Lower lobe of right lung (tissue), 2 donors: ENCODE measurements at regions not wholly inside any gene's neighbourhood (a gene's known extent, or its start where the extent isn't known, plus 50 kb on each side); places are given as distances from the start of the nearest gene placed in this dataset.
"Not testable (repeated sequence)": the region's sequence is repeated elsewhere in the genome, so short reads cannot be mapped to it uniquely, and the experiment has no call there.

Source experiments
- ATAC-seq, 2 donors: fragments of 200-7000 bp; cut with Tn5 transposase; one replicate each; pipeline ENCODE4 v1.9.1; 2020 to 2022; ENCODE audit warnings: mild to moderate bottlenecking in 2 of 2, moderate library complexity in 2 of 2
- DNase-seq: peaks from one replicate; pipeline ENCODE4 v3.0.0-alpha.2; 2020
- H3K27ac ChIP-seq: fragments of 200-600 bp; one replicate; pipeline ENCODE4 v1.8.0; 2022
- H3K27me3 ChIP-seq: fragments of 200-600 bp; one replicate; pipeline ENCODE4 v1.8.0; 2022; ENCODE audit warnings: low read depth
- H3K36me3 ChIP-seq: fragments of 200-600 bp; one replicate; pipeline ENCODE4 v1.8.0; 2022; ENCODE audit warnings: mild to moderate bottlenecking
- H3K4me1 ChIP-seq: fragments of 200-600 bp; one replicate; pipeline ENCODE4 v1.8.0; 2022
- H3K4me3 ChIP-seq: fragments of 200-600 bp; one replicate; pipeline ENCODE4 v1.8.0; 2022; ENCODE audit warnings: mild to moderate bottlenecking
- H3K9me3 ChIP-seq: fragments of 200-600 bp; one replicate; pipeline ENCODE4 v1.8.0; 2022
- CTCF ChIP-seq: fragments of 200-600 bp; IDR thresholded peaks from one replicate; pipeline ENCODE4 v1.8.0; 2022; ENCODE audit warnings: antibody characterized with exemption, mild to moderate bottlenecking
- intact Hi-C: fragments of 100-400 bp; cut with DNase I; formaldehyde crosslinking; loops from one replicate; pipeline ENCODE4 v1.11.0; 2022
- donor health status: DM: no; HTN: yes; CAD: no; lungs with severe emphysema.

GRCh38 chr4:3945511-3946290 is 179.5 kb downstream of the ADRA2C start:
- intact Hi-C loops: no loop called here
- Histone ChIP-seq H3K4me3 (no peak overlapping the region), H3K27me3 (no peaks in the 10 kb centered on the region), H3K27ac (no peak overlapping the region), H3K36me3 (no peaks in the 10 kb centered on the region), H3K4me1 (no peaks in the 10 kb centered on the region), H3K9me3 (no peaks in the 10 kb centered on the region)
- DNase-seq (no peak), ATAC-seq (no peak)
- TF ChIP-seq CTCF: no peak

- H3K9me3 ChIP-seq, ATAC-seq, H3K27me3 ChIP-seq, H3K4me3 ChIP-seq, H3K4me1 ChIP-seq, H3K27ac ChIP-seq, DNase-seq, H3K36me3 ChIP-seq, intact Hi-C loops: not testable (repeated sequence)
Measured at GRCh38 chr4:3946553-3946952, 180.4 kb downstream of the ADRA2C start.

GRCh38 chr4:3947761-3948160 is 181.6 kb downstream of the ADRA2C start:
- H3K4me1 ChIP-seq, intact Hi-C loops, DNase-seq, H3K27me3 ChIP-seq, H3K27ac ChIP-seq, H3K9me3 ChIP-seq, H3K36me3 ChIP-seq, ATAC-seq, H3K4me3 ChIP-seq: not testable (repeated sequence)

GRCh38 chr4:3948210-3948609 is 182.0 kb downstream of the ADRA2C start:
- intact Hi-C loops: not testable (repeated sequence)

GRCh38 chr4:3949916-3950315 is 183.7 kb downstream of the ADRA2C start:
- peak; percentile 70 for DNase-seq
- H3K27me3 ChIP-seq, H3K36me3 ChIP-seq, H3K9me3 ChIP-seq, ATAC-seq, intact Hi-C loops, H3K4me1 ChIP-seq, H3K4me3 ChIP-seq, H3K27ac ChIP-seq: not testable (repeated sequence)
- peak; percentile 53 for TF ChIP-seq CTCF

More at GRCh38 chr4:3948210-3948609, 182.0 kb downstream of the ADRA2C start:
- not testable (repeated sequence) for H3K36me3 ChIP-seq, ATAC-seq, H3K4me3 ChIP-seq, H3K9me3 ChIP-seq, H3K4me1 ChIP-seq, H3K27me3 ChIP-seq, DNase-seq, H3K27ac ChIP-seq

- H3K9me3 ChIP-seq, H3K27ac ChIP-seq, ATAC-seq, intact Hi-C loops, H3K4me1 ChIP-seq, H3K36me3 ChIP-seq, H3K27me3 ChIP-seq, DNase-seq, H3K4me3 ChIP-seq: not testable (repeated sequence)
Measured at GRCh38 chr4:3952443-3953139, 186.4 kb downstream of the ADRA2C start.

GRCh38 chr4:3953140-3953489 is 186.9 kb downstream of the ADRA2C start:
- H3K36me3 ChIP-seq, H3K27ac ChIP-seq, H3K4me3 ChIP-seq, intact Hi-C loops, H3K4me1 ChIP-seq, H3K9me3 ChIP-seq, ATAC-seq, H3K27me3 ChIP-seq, DNase-seq: not testable (repeated sequence)

GRCh38 chr4:3954540-3955320 is 188.5 kb downstream of the ADRA2C start:
- H3K27me3 ChIP-seq, intact Hi-C loops, H3K4me1 ChIP-seq, H3K9me3 ChIP-seq, H3K36me3 ChIP-seq: not testable (repeated sequence)
- H3K27ac ChIP-seq: peak overlapping the region; percentile 84
- ATAC-seq: peak in 1 of 2 donors; percentile 2
- DNase-seq: peak; percentile 56
- peak overlapping the region; percentile 68 for H3K4me3 ChIP-seq

- ATAC-seq (peak; percentile 100), DNase-seq (peak; percentile 100)
- H3K36me3 ChIP-seq, intact Hi-C loops, H3K4me1 ChIP-seq, H3K9me3 ChIP-seq, H3K27me3 ChIP-seq: not testable (repeated sequence)
- peak overlapping the region; percentile 68 for H3K4me3 ChIP-seq
- H3K27ac ChIP-seq: peak overlapping the region; percentile 84
Measured at GRCh38 chr4:3955321-3956164, 189.4 kb downstream of the ADRA2C start.

- intact Hi-C loops, DNase-seq, H3K4me1 ChIP-seq, H3K36me3 ChIP-seq, ATAC-seq, H3K27me3 ChIP-seq, H3K9me3 ChIP-seq: not testable (repeated sequence)
- Histone ChIP-seq H3K4me3 (peak overlapping the region; percentile 68), H3K27ac (peak overlapping the region; percentile 41)
Measured at GRCh38 chr4:3956165-3956867, 190.1 kb downstream of the ADRA2C start.
